Neural crest cell (in vitro differentiated cells): ENCODE measurements at regions not wholly inside any gene's neighbourhood (a gene's known extent, or its start where the extent isn't known, plus 50 kb on each side); places are given as distances from the start of the nearest gene placed in this dataset.

Source experiments
- DNase-seq: peaks from one replicate; pipeline ENCODE4 v3.0.0; 2021; ENCODE audit warnings: low read depth, mixed read lengths, low spot score
- H3K27ac Mint-ChIP-seq: one replicate; pipeline ENCODE4 v1.8.0; 2021; ENCODE audit warnings: mild to moderate bottlenecking, mixed read lengths; ENCODE audit not compliant: unreplicated experiment
- H3K27me3 Mint-ChIP-seq: 2 replicates; pipeline ENCODE4 v1.8.0; 2021; ENCODE audit warnings: low read depth, mild to moderate bottlenecking, mixed read lengths
- H3K36me3 Mint-ChIP-seq: 2 replicates; pipeline ENCODE4 v1.8.0; 2021; ENCODE audit warnings: low read depth, mild to moderate bottlenecking, mixed read lengths
- H3K4me1 Mint-ChIP-seq: 2 replicates; pipeline ENCODE4 v1.8.0; 2021; ENCODE audit warnings: mixed read lengths
- H3K4me3 Mint-ChIP-seq: one replicate; pipeline ENCODE4 v1.8.0; 2021; ENCODE audit warnings: mild to moderate bottlenecking, mixed read lengths
- H3K9me3 Mint-ChIP-seq: 2 replicates; pipeline ENCODE4 v1.8.0; 2021; ENCODE audit warnings: mixed read lengths
- CTCF ChIP-seq: fragments of 200-600 bp; sonication (generic); conservative IDR thresholded peaks from 2 replicates; pipeline ENCODE4 v1.5.0; 2021; ENCODE audit warnings: antibody characterized with exemption, mild to moderate bottlenecking

- no peaks in the 10 kb centered on the region for H3K4me1 Mint-ChIP-seq
- H3K36me3 Mint-ChIP-seq = peaks cover 2% of the 10 kb centered on the region
- no peak for DNase-seq
- peaks cover 4% of the 10 kb centered on the region for H3K9me3 Mint-ChIP-seq
- H3K27ac Mint-ChIP-seq = no peak overlapping the region
- H3K4me3 Mint-ChIP-seq = no peak overlapping the region
- H3K27me3 Mint-ChIP-seq = no peaks in the 10 kb centered on the region
- no peak for TF ChIP-seq CTCF
These were observed 1181.2 kb downstream of the PCDH9 start for GRCh38 chr13:66048888-66049287.

GRCh38 chr13:66040506-66040905, 1189.6 kb downstream of the PCDH9 start:
- H3K4me1 Mint-ChIP-seq = no peaks in the 10 kb centered on the region
- H3K9me3 Mint-ChIP-seq = no peaks in the 10 kb centered on the region
- DNase-seq = no peak
- H3K27me3 Mint-ChIP-seq = no peaks in the 10 kb centered on the region
- no peak overlapping the region for H3K27ac Mint-ChIP-seq
- no peak for TF ChIP-seq CTCF
- H3K36me3 Mint-ChIP-seq = no peaks in the 10 kb centered on the region
- H3K4me3 Mint-ChIP-seq = no peak overlapping the region

- no peaks in the 10 kb centered on the region for H3K9me3 Mint-ChIP-seq
- H3K4me3 Mint-ChIP-seq = no peak overlapping the region
- DNase-seq = no peak
- no peaks in the 10 kb centered on the region for H3K27me3 Mint-ChIP-seq
- TF ChIP-seq CTCF = no peak
- no peak overlapping the region for H3K27ac Mint-ChIP-seq
- H3K36me3 Mint-ChIP-seq = no peaks in the 10 kb centered on the region
- peaks cover 5% of the 10 kb centered on the region for H3K4me1 Mint-ChIP-seq
These were observed 1193.0 kb downstream of the PCDH9 start for GRCh38 chr13:66037096-66037495.

- no peaks in the 10 kb centered on the region for H3K27me3 Mint-ChIP-seq
- H3K4me1 Mint-ChIP-seq = peaks cover 5% of the 10 kb centered on the region
- TF ChIP-seq CTCF = no peak
- H3K36me3 Mint-ChIP-seq = no peaks in the 10 kb centered on the region
- DNase-seq = no peak
- no peak overlapping the region for H3K4me3 Mint-ChIP-seq
- H3K9me3 Mint-ChIP-seq = no peaks in the 10 kb centered on the region
- H3K27ac Mint-ChIP-seq = no peak overlapping the region
These were observed 1193.5 kb downstream of the PCDH9 start for GRCh38 chr13:66036636-66037035.

GRCh38 chr13:66036024-66036614, 1194.0 kb downstream of the PCDH9 start:
- Mint-ChIP-seq H3K4me3 (no peak overlapping the region), H3K27ac (no peak overlapping the region), H3K36me3 (no peaks in the 10 kb centered on the region), H3K9me3 (no peaks in the 10 kb centered on the region), H3K27me3 (no peaks in the 10 kb centered on the region), H3K4me1 (peaks cover 5% of the 10 kb centered on the region)
- no peak for DNase-seq
- TF ChIP-seq CTCF = no peak
